Smooth muscle cell (in vitro differentiated cells): ENCODE measurements at regions not wholly inside any gene's neighbourhood (a gene's known extent, or its start where the extent isn't known, plus 50 kb on each side); places are given as distances from the start of the nearest gene placed in this dataset.

Experiments used
- DNase-seq: peaks from one replicate; lab custom pipeline; 2025; ENCODE audit not compliant: unreplicated experiment; lab: John Stamatoyannopoulos, UW
- H2AFZ ChIP-seq: fragments of 200-600 bp; sonication (generic); 2 replicates; pipeline ENCODE4 v1.6.0; 2016; ENCODE audit warnings: antibody characterized with exemption, low read depth, mild to moderate bottlenecking
- H3F3A ChIP-seq: fragments of 200-600 bp; sonication (generic); 2 replicates; pipeline ENCODE4 v1.6.0; 2017; ENCODE audit warnings: antibody characterized with exemption, low read depth
- H3K27ac ChIP-seq: fragments of 200-600 bp; sonication (generic); 2 replicates; pipeline ENCODE4 v1.5.1; 2016; ENCODE audit warnings: low read depth, mild to moderate bottlenecking
- H3K27me3 ChIP-seq: fragments of 200-600 bp; sonication (generic); 2 replicates; pipeline ENCODE4 v1.6.1; 2016; ENCODE audit warnings: low read depth, mild to moderate bottlenecking
- H3K36me3 ChIP-seq: fragments of 200-600 bp; sonication (generic); 2 replicates; pipeline ENCODE4 v1.5.1; 2016; ENCODE audit warnings: low read depth
- H3K4me1 ChIP-seq: fragments of 200-600 bp; sonication (generic); 2 replicates; pipeline ENCODE4 v1.5.1; 2016; ENCODE audit warnings: low read depth
- H3K4me2 ChIP-seq: fragments of 200-600 bp; sonication (generic); 2 replicates; pipeline ENCODE4 v1.6.0; 2016; ENCODE audit warnings: mild to moderate bottlenecking
- H3K4me3 ChIP-seq: fragments of 200-600 bp; sonication (generic); 2 replicates; pipeline ENCODE4 v1.5.1; 2016; ENCODE audit warnings: mild to moderate bottlenecking
- H3K79me2 ChIP-seq: fragments of 200-600 bp; sonication (generic); 2 replicates; pipeline ENCODE4 v1.6.0; 2016; ENCODE audit warnings: low read depth, mild to moderate bottlenecking
- H3K9ac ChIP-seq: fragments of 200-600 bp; sonication (generic); 2 replicates; pipeline ENCODE4 v1.6.0; 2016; ENCODE audit warnings: low read depth
- H3K9me3 ChIP-seq: fragments of 200-600 bp; sonication (generic); replicated peaks from 2 replicates; pipeline ENCODE4 v1.5.1; 2016; ENCODE audit warnings: low read depth
- H4K20me1 ChIP-seq: fragments of 200-600 bp; sonication (generic); 2 replicates; pipeline ENCODE4 v1.6.0; 2016; ENCODE audit warnings: low read depth
- CTCF ChIP-seq: fragments of 200-600 bp; sonication (generic); IDR thresholded peaks from 2 replicates; pipeline ENCODE4 v1.5.1; 2017; ENCODE audit warnings: borderline replicate concordance, mild to moderate bottlenecking, antibody characterized with exemption; ENCODE audit not compliant: insufficient read depth, poor library complexity, severe bottlenecking
- WGBS: methylation state at CpG from one replicate; pipeline ENCODE4 v1.1.7; 2016; ENCODE audit warnings: low lambda C conversion rate; 5-methylcytosine and 5-hydroxymethylcytosine counted together

GRCh38 chr4:173860094-173860493 is 330.1 kb upstream of the HAND2 start:
- 56% methylated on average over 2 of the region's 2 CpGs for WGBS
- Histone ChIP-seq H3K9ac (peak overlapping the region; percentile 8), H3K36me3 (peaks cover 13% of the 10 kb centered on the region), H2AFZ (peak overlapping the region; percentile 1), H4K20me1 (no peaks in the 10 kb centered on the region), H3K79me2 (no peaks in the 10 kb centered on the region), H3F3A (peaks cover 4% of the 10 kb centered on the region), H3K4me2 (peak overlapping the region; percentile 7), H3K4me1 (no peaks in the 10 kb centered on the region), H3K9me3 (peaks cover 9% of the 10 kb centered on the region), H3K4me3 (no peak overlapping the region), H3K27ac (peak overlapping the region; percentile 60), H3K27me3 (no peaks in the 10 kb centered on the region)
- no peak for DNase-seq
- TF ChIP-seq CTCF = no peak

GRCh38 chr4:173859091-173859713 is 329.2 kb upstream of the HAND2 start:
- Histone ChIP-seq H3K27me3 (no peaks in the 10 kb centered on the region), H3K27ac (peak overlapping the region; percentile 60), H3K36me3 (peaks cover 7% of the 10 kb centered on the region), H3K4me2 (peak overlapping the region; percentile 7), H3K4me3 (no peak overlapping the region), H4K20me1 (no peaks in the 10 kb centered on the region), H2AFZ (peak overlapping the region; percentile 10), H3F3A (peaks cover 4% of the 10 kb centered on the region), H3K4me1 (no peaks in the 10 kb centered on the region), H3K9me3 (peaks cover under 1% of the 10 kb centered on the region), H3K79me2 (no peaks in the 10 kb centered on the region), H3K9ac (peak overlapping the region; percentile 42)
- TF ChIP-seq CTCF = no peak
- 64% methylated on average over 6 of the region's 6 CpGs for WGBS
- DNase-seq = no peak

GRCh38 chr4:173858471-173858870 is 328.4 kb upstream of the HAND2 start:
- no peaks in the 10 kb centered on the region for H3K4me1 ChIP-seq
- no peak for TF ChIP-seq CTCF
- no peak overlapping the region for H2AFZ ChIP-seq
- H3K36me3 ChIP-seq = peaks cover 2% of the 10 kb centered on the region
- no peak overlapping the region for H3K4me3 ChIP-seq
- H3K4me2 ChIP-seq = no peak overlapping the region
- H3K27me3 ChIP-seq = no peaks in the 10 kb centered on the region
- no peaks in the 10 kb centered on the region for H4K20me1 ChIP-seq
- H3K9me3 ChIP-seq = no peaks in the 10 kb centered on the region
- DNase-seq = no peak
- H3K27ac ChIP-seq = peak overlapping the region; percentile 16
- H3F3A ChIP-seq = peaks cover 4% of the 10 kb centered on the region
- 42% methylated on average over 2 of the region's 2 CpGs for WGBS
- no peaks in the 10 kb centered on the region for H3K79me2 ChIP-seq
- no peak overlapping the region for H3K9ac ChIP-seq

- no peak for TF ChIP-seq CTCF
- H3K79me2 ChIP-seq = no peaks in the 10 kb centered on the region
- H4K20me1 ChIP-seq = no peaks in the 10 kb centered on the region
- no peak overlapping the region for H3K27ac ChIP-seq
- H3K4me3 ChIP-seq = no peak overlapping the region
- H3K4me1 ChIP-seq = no peaks in the 10 kb centered on the region
- DNase-seq = no peak
- H2AFZ ChIP-seq = no peak overlapping the region
- H3K27me3 ChIP-seq = no peaks in the 10 kb centered on the region
- no peak overlapping the region for H3K4me2 ChIP-seq
- H3K36me3 ChIP-seq = peaks cover 2% of the 10 kb centered on the region
- H3K9ac ChIP-seq = no peak overlapping the region
- 96% methylated on average over 1 of the region's 1 CpG for WGBS
- H3K9me3 ChIP-seq = no peaks in the 10 kb centered on the region
- H3F3A ChIP-seq = peaks cover 4% of the 10 kb centered on the region
Observed at GRCh38 chr4:173857828-173858227, 327.8 kb upstream of the HAND2 start.
